PC-9 (cell line): ENCODE measurements at regions not wholly inside any gene's neighbourhood (a gene's known extent, or its start where the extent isn't known, plus 50 kb on each side); places are given as distances from the start of the nearest gene placed in this dataset.

Source experiments
- EZH2 ChIP-seq: fragments of 200-600 bp; sonication (generic); IDR thresholded peaks from 2 replicates; pipeline ENCODE4 v1.8.0; 2017; ENCODE audit warnings: antibody characterized with exemption, low read depth
- TF ChIP-seq, protein P1 (sequence below): fragments of 200-600 bp; sonication (generic); conservative IDR thresholded peaks from 2 replicates; pipeline ENCODE4 v1.6.1; 2017; ENCODE audit warnings: mixed run types, antibody characterized with exemption, mild to moderate bottlenecking, moderate library complexity

DNA sequence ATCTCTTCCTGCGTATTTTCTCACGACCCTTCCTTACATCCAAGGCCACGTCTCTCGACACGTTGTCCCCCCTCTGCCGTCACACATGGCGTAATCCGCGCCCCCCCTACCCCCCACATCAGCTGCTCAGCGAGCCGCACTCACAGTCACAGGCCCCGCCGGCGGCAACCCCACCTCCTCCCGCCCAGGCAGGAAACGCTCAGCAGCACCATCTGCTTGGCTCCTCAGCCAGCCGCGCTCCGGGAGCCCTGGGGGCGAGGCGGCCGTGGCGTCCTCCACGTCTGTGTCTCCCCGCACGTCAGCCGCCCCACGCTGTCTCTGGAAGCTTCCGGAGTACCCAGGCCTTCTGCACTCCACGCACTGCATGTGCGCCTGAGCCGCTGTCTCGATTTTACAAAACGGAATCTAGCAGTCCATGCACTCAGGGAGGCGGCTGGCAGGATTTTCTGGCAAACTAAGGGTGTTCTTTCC, 64.6 kb downstream of the SIK1 start:
- TF ChIP-seq, protein P1, sequence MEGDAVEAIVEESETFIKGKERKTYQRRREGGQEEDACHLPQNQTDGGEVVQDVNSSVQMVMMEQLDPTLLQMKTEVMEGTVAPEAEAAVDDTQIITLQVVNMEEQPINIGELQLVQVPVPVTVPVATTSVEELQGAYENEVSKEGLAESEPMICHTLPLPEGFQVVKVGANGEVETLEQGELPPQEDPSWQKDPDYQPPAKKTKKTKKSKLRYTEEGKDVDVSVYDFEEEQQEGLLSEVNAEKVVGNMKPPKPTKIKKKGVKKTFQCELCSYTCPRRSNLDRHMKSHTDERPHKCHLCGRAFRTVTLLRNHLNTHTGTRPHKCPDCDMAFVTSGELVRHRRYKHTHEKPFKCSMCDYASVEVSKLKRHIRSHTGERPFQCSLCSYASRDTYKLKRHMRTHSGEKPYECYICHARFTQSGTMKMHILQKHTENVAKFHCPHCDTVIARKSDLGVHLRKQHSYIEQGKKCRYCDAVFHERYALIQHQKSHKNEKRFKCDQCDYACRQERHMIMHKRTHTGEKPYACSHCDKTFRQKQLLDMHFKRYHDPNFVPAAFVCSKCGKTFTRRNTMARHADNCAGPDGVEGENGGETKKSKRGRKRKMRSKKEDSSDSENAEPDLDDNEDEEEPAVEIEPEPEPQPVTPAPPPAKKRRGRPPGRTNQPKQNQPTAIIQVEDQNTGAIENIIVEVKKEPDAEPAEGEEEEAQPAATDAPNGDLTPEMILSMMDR: no peak
- no peak for TF ChIP-seq EZH2
